Immature natural killer cell (primary cell): ENCODE measurements at regions not wholly inside any gene's neighbourhood (a gene's known extent, or its start where the extent isn't known, plus 50 kb on each side); places are given as distances from the start of the nearest gene placed in this dataset.

ENCODE experiments used
- DNase-seq, 3 donors: peaks; one replicate each; pipeline ENCODE4 v3.0.0; 2022; ENCODE audit warnings: mixed read lengths in 1 of 3
- H3K27ac Mint-ChIP-seq, 6 donors: one replicate each; pipeline ENCODE4 v1.8.0; 2020; ENCODE audit warnings: mixed read lengths in 6 of 6, mild to moderate bottlenecking in 5 of 6, inconsistent platforms in 4 of 6, moderate library complexity in 3 of 6
- H3K27me3 Mint-ChIP-seq, 3 donors: one replicate each; pipeline ENCODE4 v1.8.0; 2020 to 2021; ENCODE audit warnings: low read depth in 3 of 3, mild to moderate bottlenecking in 3 of 3, mixed read lengths in 3 of 3, moderate library complexity in 3 of 3, inconsistent platforms in 1 of 3
- H3K36me3 Mint-ChIP-seq, 3 donors: one replicate each; pipeline ENCODE4 v1.8.0; 2020; ENCODE audit warnings: mixed read lengths in 3 of 3, inconsistent platforms in 2 of 3, mild to moderate bottlenecking in 2 of 3
- H3K4me1 Mint-ChIP-seq, 2 donors: one replicate each; pipeline ENCODE4 v1.8.0; 2020; ENCODE audit warnings: inconsistent platforms in 2 of 2, mild to moderate bottlenecking in 2 of 2, mixed read lengths in 2 of 2, moderate library complexity in 1 of 2
- H3K4me3 Mint-ChIP-seq, 5 donors: one replicate each; pipeline ENCODE4 v1.8.0; 2020; ENCODE audit warnings: mild to moderate bottlenecking in 5 of 5, mixed read lengths in 5 of 5, inconsistent platforms in 3 of 5, moderate library complexity in 3 of 5
- H3K9me3 Mint-ChIP-seq, 6 donors: one replicate each; pipeline ENCODE4 v1.8.0; 2020; ENCODE audit warnings: mild to moderate bottlenecking in 6 of 6, mixed read lengths in 6 of 6, inconsistent platforms in 4 of 6, moderate library complexity in 3 of 6

GRCh38 chr3:182717216-182717615, 76.1 kb upstream of the ATP11B start:
- Mint-ChIP-seq H3K4me3 (no peak overlapping the region), H3K27me3 (peaks cover 0 to 4% (median 0%) of the 10 kb centered on the region in 3 donors), H3K27ac (no peak overlapping the region), H3K4me1 (peaks cover 2 to 8% of the 10 kb centered on the region in 2 donors), H3K36me3 (no peaks in the 10 kb centered on the region), H3K9me3 (no peaks in the 10 kb centered on the region)
- DNase-seq = no peak

DNA sequence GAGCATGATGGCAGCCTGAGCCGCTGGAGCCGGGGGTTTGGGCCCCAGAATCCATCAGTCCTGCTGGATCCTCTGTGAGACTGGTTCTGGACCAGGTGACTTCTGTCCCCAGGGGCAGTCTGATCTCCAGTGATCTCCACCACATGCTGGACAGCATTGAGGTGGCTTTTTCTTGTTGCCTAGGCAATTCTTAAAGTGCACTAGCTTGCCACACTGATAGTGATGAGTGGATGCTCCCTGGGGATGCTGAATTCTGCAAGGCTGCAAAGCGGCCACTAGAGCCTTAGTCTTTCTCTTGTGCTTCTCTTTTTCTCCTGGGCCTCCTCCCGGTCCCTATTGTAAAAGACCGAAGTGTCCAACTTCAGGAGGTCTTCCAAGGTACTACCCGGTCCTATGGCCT, 70.4 kb upstream of the ATP11B start:
- H3K27ac Mint-ChIP-seq = no peak overlapping the region
- peaks cover 1 to 6% (median 2%) of the 10 kb centered on the region in 3 donors for H3K27me3 Mint-ChIP-seq
- no peak for DNase-seq
- no peaks in the 10 kb centered on the region for H3K36me3 Mint-ChIP-seq
- H3K9me3 Mint-ChIP-seq = no peaks in the 10 kb centered on the region
- no peak overlapping the region for H3K4me3 Mint-ChIP-seq
- no peaks in the 10 kb centered on the region for H3K4me1 Mint-ChIP-seq

GRCh38 chr3:182723596-182723995, 69.7 kb upstream of the ATP11B start:
- H3K27me3 Mint-ChIP-seq = peaks cover 1 to 9% (median 6%) of the 10 kb centered on the region in 3 donors
- no peaks in the 10 kb centered on the region for H3K4me1 Mint-ChIP-seq
- H3K36me3 Mint-ChIP-seq = no peaks in the 10 kb centered on the region
- no peaks in the 10 kb centered on the region for H3K9me3 Mint-ChIP-seq
- no peak for DNase-seq
- H3K4me3 Mint-ChIP-seq = no peak overlapping the region
- no peak overlapping the region for H3K27ac Mint-ChIP-seq

- H3K4me3 Mint-ChIP-seq = no peak overlapping the region
- no peak for DNase-seq
- peaks cover 1 to 12% (median 9%) of the 10 kb centered on the region in 3 donors for H3K27me3 Mint-ChIP-seq
- H3K9me3 Mint-ChIP-seq = no peaks in the 10 kb centered on the region
- H3K36me3 Mint-ChIP-seq = no peaks in the 10 kb centered on the region
- no peak overlapping the region for H3K27ac Mint-ChIP-seq
- H3K4me1 Mint-ChIP-seq = no peaks in the 10 kb centered on the region
These were observed 67.7 kb upstream of the ATP11B start for GRCh38 chr3:182725372-182726251.

GRCh38 chr3:182726258-182727142, 66.8 kb upstream of the ATP11B start:
- H3K27ac Mint-ChIP-seq = no peak overlapping the region
- H3K4me3 Mint-ChIP-seq = no peak overlapping the region
- no peaks in the 10 kb centered on the region for H3K36me3 Mint-ChIP-seq
- H3K9me3 Mint-ChIP-seq = no peaks in the 10 kb centered on the region
- peaks cover 1 to 12% (median 9%) of the 10 kb centered on the region in 3 donors for H3K27me3 Mint-ChIP-seq
- no peak for DNase-seq
- no peaks in the 10 kb centered on the region for H3K4me1 Mint-ChIP-seq

DNA sequence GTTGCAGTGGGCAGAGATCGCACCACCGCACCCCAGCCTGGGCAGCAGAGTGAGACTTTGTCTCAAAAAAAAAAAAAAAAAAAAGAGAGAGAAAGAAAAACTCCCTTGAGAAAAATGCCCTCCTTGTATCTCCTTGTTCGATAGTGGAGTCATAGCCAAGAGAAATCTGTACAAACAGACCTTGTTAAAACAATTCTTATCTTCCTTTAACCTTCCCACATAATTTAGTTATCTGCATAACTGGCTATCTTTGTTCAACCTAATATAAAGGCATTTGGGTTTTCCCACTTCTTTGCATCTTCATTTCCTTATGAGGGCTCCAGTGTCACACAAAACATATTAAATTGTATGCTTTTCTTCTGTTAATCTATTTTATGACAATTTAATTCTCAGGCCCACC, 65.1 kb upstream of the ATP11B start:
- no peak overlapping the region for H3K27ac Mint-ChIP-seq
- H3K27me3 Mint-ChIP-seq = peaks cover under 1 to 12% (median 12%) of the 10 kb centered on the region in 3 donors
- no peak overlapping the region for H3K4me3 Mint-ChIP-seq
- H3K4me1 Mint-ChIP-seq = no peaks in the 10 kb centered on the region
- no peaks in the 10 kb centered on the region for H3K9me3 Mint-ChIP-seq
- no peak for DNase-seq
- H3K36me3 Mint-ChIP-seq = no peaks in the 10 kb centered on the region

DNA sequence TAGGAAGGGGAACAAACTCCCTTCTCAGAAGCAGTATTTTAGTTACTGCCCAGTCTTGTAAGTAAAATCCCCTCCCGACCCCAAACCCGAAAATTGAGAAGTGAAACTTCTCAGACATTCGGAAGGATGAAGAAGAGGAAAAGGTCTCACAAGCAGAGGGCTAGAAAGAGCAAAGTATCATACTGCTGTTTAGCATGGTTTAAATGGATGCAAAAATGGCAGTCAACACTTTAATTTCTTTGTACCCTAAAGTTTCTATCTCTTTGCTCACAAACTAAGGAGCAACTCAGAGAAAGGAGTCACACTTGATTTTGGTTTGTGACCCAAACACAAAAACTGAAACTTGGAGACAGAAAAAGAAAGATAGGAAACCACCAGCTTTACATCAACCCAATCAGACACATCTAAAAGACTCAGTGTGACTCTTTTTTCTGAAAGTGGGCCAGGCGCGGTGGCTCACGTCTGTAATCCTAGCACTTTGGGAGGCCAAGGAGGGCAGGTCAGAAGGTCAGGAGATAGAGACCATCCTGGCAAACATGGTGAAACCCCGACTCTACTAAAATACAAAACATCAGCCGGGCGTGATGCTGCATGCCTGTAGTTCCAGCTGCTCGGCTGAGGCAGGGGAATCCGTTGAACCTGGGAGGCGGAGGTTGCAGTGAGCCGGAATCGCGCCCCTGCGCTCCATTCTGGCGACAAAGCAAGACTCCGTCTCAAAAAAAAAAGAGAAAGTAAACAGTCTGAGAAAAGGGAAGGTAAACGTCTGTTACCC, 63.2 kb upstream of the ATP11B start:
- H3K36me3 Mint-ChIP-seq = no peaks in the 10 kb centered on the region
- no peak overlapping the region for H3K4me3 Mint-ChIP-seq
- H3K4me1 Mint-ChIP-seq = no peaks in the 10 kb centered on the region
- no peak for DNase-seq
- H3K9me3 Mint-ChIP-seq = no peaks in the 10 kb centered on the region
- H3K27ac Mint-ChIP-seq = no peak overlapping the region
- H3K27me3 Mint-ChIP-seq = peaks cover 3 to 15% (median 12%) of the 10 kb centered on the region in 3 donors

- Mint-ChIP-seq H3K4me1 (no peaks in the 10 kb centered on the region), H3K9me3 (no peaks in the 10 kb centered on the region), H3K4me3 (no peak overlapping the region), H3K27me3 (peaks cover 3 to 11% (median 10%) of the 10 kb centered on the region in 3 donors), H3K36me3 (no peaks in the 10 kb centered on the region), H3K27ac (no peak overlapping the region)
- no peak for DNase-seq
These were observed 62.6 kb upstream of the ATP11B start for GRCh38 chr3:182730675-182731042.

GRCh38 chr3:182731764-182732163, 61.5 kb upstream of the ATP11B start:
- no peak for DNase-seq
- H3K4me1 Mint-ChIP-seq = no peaks in the 10 kb centered on the region

DNA sequence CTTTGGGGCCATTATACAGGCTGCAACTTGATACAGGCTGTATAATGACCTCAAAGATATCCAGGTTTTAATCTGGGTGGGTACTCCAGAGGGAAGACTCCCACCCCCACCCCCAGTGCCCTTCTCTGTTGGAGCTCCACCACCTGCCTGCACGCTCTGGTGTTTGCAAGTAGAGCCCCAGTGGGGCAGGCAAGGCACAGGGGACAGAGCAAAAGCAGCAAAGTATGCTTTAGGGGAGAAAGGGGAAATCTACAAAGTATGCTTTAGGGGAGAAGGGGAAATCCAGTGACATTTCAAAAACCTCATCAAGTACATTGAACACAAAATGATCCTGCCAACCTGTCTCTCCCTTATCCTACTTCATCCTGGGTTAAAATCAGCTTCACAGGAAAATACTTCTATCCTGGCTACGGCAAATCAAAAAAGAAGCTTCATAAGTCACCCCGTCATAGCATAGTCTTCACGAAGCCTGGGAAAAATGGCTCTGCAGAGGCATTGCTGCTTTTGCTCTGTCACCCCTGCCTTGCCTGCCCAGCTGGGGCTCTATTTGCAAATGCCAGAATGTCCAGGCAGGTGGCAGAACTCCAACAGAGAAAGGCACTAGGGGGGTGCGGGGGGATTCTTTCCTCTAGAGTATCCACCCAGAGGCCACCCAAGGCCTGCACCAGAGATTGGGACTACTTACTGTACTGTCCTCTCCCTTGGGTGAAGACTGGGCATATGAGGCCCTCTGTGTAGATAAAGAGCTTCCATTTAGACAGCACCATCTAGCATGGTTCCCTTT, 60.9 kb upstream of the ATP11B start:
- H3K4me3 Mint-ChIP-seq = no peak overlapping the region
- no peak overlapping the region for H3K27ac Mint-ChIP-seq
- DNase-seq = no peak
- H3K4me1 Mint-ChIP-seq = no peaks in the 10 kb centered on the region
- no peaks in the 10 kb centered on the region for H3K9me3 Mint-ChIP-seq
- peaks cover 3 to 10% (median 9%) of the 10 kb centered on the region in 3 donors for H3K27me3 Mint-ChIP-seq
- H3K36me3 Mint-ChIP-seq = no peaks in the 10 kb centered on the region

More at GRCh38 chr3:182731764-182732163, 61.5 kb upstream of the ATP11B start:
- no peak overlapping the region for H3K27ac Mint-ChIP-seq
- peaks cover 3 to 10% (median 9%) of the 10 kb centered on the region in 3 donors for H3K27me3 Mint-ChIP-seq
- H3K9me3 Mint-ChIP-seq = no peaks in the 10 kb centered on the region
- no peaks in the 10 kb centered on the region for H3K36me3 Mint-ChIP-seq
- no peak overlapping the region for H3K4me3 Mint-ChIP-seq

GRCh38 chr3:182735672-182736071, 57.6 kb upstream of the ATP11B start:
- H3K4me1 Mint-ChIP-seq = no peaks in the 10 kb centered on the region

GRCh38 chr3:182737825-182738224, 55.5 kb upstream of the ATP11B start:
- DNase-seq = no peak
- H3K36me3 Mint-ChIP-seq = no peaks in the 10 kb centered on the region
- H3K27ac Mint-ChIP-seq = no peak overlapping the region
- no peaks in the 10 kb centered on the region for H3K4me1 Mint-ChIP-seq
- H3K4me3 Mint-ChIP-seq = no peak overlapping the region
- H3K27me3 Mint-ChIP-seq = peaks cover 5 to 6% (median 6%) of the 10 kb centered on the region in 3 donors
- no peaks in the 10 kb centered on the region for H3K9me3 Mint-ChIP-seq

More at GRCh38 chr3:182735672-182736071, 57.6 kb upstream of the ATP11B start:
- no peaks in the 10 kb centered on the region for H3K9me3 Mint-ChIP-seq
- H3K36me3 Mint-ChIP-seq = no peaks in the 10 kb centered on the region
- H3K4me3 Mint-ChIP-seq = no peak overlapping the region
- H3K27ac Mint-ChIP-seq = no peak overlapping the region
- no peak for DNase-seq
- H3K27me3 Mint-ChIP-seq = peaks cover 3 to 7% (median 5%) of the 10 kb centered on the region in 3 donors
